ENCODE measurements at regions not wholly inside any gene's neighbourhood (a gene's known extent, or its start where the extent isn't known, plus 50 kb on each side); places are given as distances from the start of the nearest gene placed in this dataset.

DNA sequence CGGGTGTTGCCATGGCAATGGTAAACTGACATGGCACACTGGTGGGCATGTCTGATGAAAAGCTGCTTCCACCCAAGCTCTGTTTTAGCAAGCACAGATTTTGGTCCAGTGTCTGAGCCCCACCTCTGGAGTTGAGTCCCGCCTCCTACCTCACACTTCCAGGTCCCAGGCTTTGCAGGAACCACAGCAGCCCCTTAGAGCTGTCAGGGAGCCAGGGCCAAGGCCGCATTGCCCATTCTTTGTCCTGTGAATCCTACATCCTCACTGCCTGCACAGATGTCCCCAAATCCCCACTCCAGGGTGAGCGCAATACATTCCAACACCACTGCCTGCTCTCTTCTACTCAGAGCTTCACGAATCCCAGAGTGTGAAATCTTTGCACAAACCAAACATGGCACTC is 292.2 kb downstream of the PREX1 start:
- TF ChIP-seq, protein P1, sequence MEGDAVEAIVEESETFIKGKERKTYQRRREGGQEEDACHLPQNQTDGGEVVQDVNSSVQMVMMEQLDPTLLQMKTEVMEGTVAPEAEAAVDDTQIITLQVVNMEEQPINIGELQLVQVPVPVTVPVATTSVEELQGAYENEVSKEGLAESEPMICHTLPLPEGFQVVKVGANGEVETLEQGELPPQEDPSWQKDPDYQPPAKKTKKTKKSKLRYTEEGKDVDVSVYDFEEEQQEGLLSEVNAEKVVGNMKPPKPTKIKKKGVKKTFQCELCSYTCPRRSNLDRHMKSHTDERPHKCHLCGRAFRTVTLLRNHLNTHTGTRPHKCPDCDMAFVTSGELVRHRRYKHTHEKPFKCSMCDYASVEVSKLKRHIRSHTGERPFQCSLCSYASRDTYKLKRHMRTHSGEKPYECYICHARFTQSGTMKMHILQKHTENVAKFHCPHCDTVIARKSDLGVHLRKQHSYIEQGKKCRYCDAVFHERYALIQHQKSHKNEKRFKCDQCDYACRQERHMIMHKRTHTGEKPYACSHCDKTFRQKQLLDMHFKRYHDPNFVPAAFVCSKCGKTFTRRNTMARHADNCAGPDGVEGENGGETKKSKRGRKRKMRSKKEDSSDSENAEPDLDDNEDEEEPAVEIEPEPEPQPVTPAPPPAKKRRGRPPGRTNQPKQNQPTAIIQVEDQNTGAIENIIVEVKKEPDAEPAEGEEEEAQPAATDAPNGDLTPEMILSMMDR (conservative IDR thresholded peaks at IDR 0.05 in 1 of 2, IDR thresholded peaks at IDR 0.05 in 1 of 2; ENCODE audit: extremely low read depth in 1 of 2, insufficient read depth in 1 of 2, low read depth in 1 of 2, low read length in 2 of 2) = no peak
- TF ChIP-seq EZH2 (IDR thresholded peaks at IDR 0.05; ENCODE audit: borderline replicate concordance, low read length) = no peak

Data from mammary epithelial cell (primary cell).